DOHH2 (cell line): ENCODE measurements at regions not wholly inside any gene's neighbourhood (a gene's known extent, or its start where the extent isn't known, plus 50 kb on each side); places are given as distances from the start of the nearest gene placed in this dataset.
"Not testable (repeated sequence)": the region's sequence is repeated elsewhere in the genome, so short reads cannot be mapped to it uniquely, and the experiment has no call there.

ENCODE experiments used
- H3F3A ChIP-seq: fragments of 200-600 bp; sonication (generic), shearing (Covaris generic); 2 replicates; pipeline ENCODE4 v1.6.0; 2016; ENCODE audit warnings: antibody characterized with exemption, mild to moderate bottlenecking; ENCODE audit not compliant: control insufficient read depth, insufficient read depth
- H3K27ac ChIP-seq: fragments of 200-600 bp; sonication (generic); 2 replicates; pipeline ENCODE4 v1.5.1; 2014; ENCODE audit warnings: low read depth, mild to moderate bottlenecking, low read length, moderate library complexity
- H3K27me3 ChIP-seq: fragments of 200-600 bp; sonication (generic); 2 replicates; pipeline ENCODE4 v1.6.1; 2014; ENCODE audit warnings: mild to moderate bottlenecking, low read length, mixed read lengths; ENCODE audit not compliant: control insufficient read depth
- H3K36me3 ChIP-seq: fragments of 200-600 bp; sonication (generic); 2 replicates; pipeline ENCODE4 v1.6.1; 2014; ENCODE audit warnings: mild to moderate bottlenecking, low read length, moderate library complexity, mixed read lengths; ENCODE audit not compliant: control insufficient read depth
- H3K4me1 ChIP-seq: fragments of 200-600 bp; sonication (generic); 2 replicates; pipeline ENCODE4 v1.6.1; 2014; ENCODE audit warnings: mild to moderate bottlenecking, low read length, mixed read lengths; ENCODE audit not compliant: control insufficient read depth
- H3K4me2 ChIP-seq: fragments of 200-600 bp; sonication (generic); 2 replicates; pipeline ENCODE4 v1.6.0; 2014; ENCODE audit warnings: mild to moderate bottlenecking, low read length, moderate library complexity
- H3K4me3 ChIP-seq: fragments of 200-600 bp; sonication (generic); 2 replicates; pipeline ENCODE4 v1.5.1; 2014; ENCODE audit warnings: mild to moderate bottlenecking, low read length, mixed read lengths
- H3K79me2 ChIP-seq: fragments of 200-600 bp; sonication (generic); 2 replicates; pipeline ENCODE4 v1.6.1; 2014; ENCODE audit warnings: mild to moderate bottlenecking, low read length, mixed read lengths; ENCODE audit not compliant: control insufficient read depth
- H3K9me2 ChIP-seq: fragments of 200-600 bp; sonication (generic); replicated peaks from 2 replicates; pipeline ENCODE4 v1.6.1; 2014; ENCODE audit warnings: mild to moderate bottlenecking, low read length, mixed read lengths; ENCODE audit not compliant: control insufficient read depth
- H3K9me3 ChIP-seq: fragments of 200-600 bp; sonication (generic); 2 replicates; pipeline ENCODE4 v1.6.1; 2014; ENCODE audit warnings: antibody characterized with exemption, low read length, mixed read lengths; ENCODE audit not compliant: control insufficient read depth, insufficient read depth
- H4K20me1 ChIP-seq: fragments of 200-600 bp; sonication (generic); 2 replicates; pipeline ENCODE4 v1.6.0; 2014; ENCODE audit warnings: low read depth, mild to moderate bottlenecking, antibody characterized with exemption, low read length, moderate library complexity; ENCODE audit not compliant: control insufficient read depth, insufficient read depth
- EZH2phosphoT487 ChIP-seq: fragments of 200-600 bp; sonication (generic); IDR thresholded peaks from 2 replicates; pipeline ENCODE4 v1.6.1; 2017; ENCODE audit warnings: borderline replicate concordance, mild to moderate bottlenecking, antibody characterized with exemption, low read length, moderate library complexity, mixed read lengths
- TF ChIP-seq, protein P1 (sequence below): fragments of 200-600 bp; sonication (generic); IDR thresholded peaks from one replicate; pipeline ENCODE4 v1.5.1; 2014; ENCODE audit warnings: antibody characterized with exemption, mild to moderate bottlenecking, low read depth, low read length; ENCODE audit not compliant: poor library complexity, severe bottlenecking

DNA sequence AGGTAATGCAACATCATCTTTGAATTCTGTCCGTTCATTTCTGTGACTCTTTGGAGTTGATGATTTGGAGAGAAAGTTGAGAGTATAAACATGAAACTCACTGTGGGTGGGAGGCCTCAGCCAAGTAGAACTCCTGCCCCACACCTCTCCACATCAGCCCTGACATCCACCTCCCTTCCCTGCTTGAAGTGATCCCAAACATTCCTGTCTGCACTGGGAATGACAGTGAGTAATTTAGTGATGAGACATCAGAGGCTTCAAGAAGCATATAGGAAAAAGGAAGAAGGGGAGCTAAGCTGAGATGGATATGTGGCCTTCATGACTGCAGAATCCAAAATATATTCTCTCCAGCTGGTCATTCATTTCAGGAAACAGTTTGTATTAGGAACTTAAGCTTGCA lies 151.8 kb downstream of the SPATA18 start:
- peaks cover 17% of the 10 kb centered on the region for H3K4me1 ChIP-seq
- H3K27me3 ChIP-seq: no peaks in the 10 kb centered on the region
- H3K27ac ChIP-seq: no peak overlapping the region
- no peak for TF ChIP-seq EZH2phosphoT487
- TF ChIP-seq, protein P1, sequence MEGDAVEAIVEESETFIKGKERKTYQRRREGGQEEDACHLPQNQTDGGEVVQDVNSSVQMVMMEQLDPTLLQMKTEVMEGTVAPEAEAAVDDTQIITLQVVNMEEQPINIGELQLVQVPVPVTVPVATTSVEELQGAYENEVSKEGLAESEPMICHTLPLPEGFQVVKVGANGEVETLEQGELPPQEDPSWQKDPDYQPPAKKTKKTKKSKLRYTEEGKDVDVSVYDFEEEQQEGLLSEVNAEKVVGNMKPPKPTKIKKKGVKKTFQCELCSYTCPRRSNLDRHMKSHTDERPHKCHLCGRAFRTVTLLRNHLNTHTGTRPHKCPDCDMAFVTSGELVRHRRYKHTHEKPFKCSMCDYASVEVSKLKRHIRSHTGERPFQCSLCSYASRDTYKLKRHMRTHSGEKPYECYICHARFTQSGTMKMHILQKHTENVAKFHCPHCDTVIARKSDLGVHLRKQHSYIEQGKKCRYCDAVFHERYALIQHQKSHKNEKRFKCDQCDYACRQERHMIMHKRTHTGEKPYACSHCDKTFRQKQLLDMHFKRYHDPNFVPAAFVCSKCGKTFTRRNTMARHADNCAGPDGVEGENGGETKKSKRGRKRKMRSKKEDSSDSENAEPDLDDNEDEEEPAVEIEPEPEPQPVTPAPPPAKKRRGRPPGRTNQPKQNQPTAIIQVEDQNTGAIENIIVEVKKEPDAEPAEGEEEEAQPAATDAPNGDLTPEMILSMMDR: no peak
- H4K20me1 ChIP-seq: no peaks in the 10 kb centered on the region
- peaks cover 5% of the 10 kb centered on the region; the same call in 1 of the 2 replicates for H3K9me3 ChIP-seq
- H3K79me2 ChIP-seq: no peaks in the 10 kb centered on the region
- H3K4me3 ChIP-seq: no peak overlapping the region
- H3K4me2 ChIP-seq: 0 out of 2 replicates have a peak overlapping the region, but pooled peaks have one; percentile 33
- no peaks in the 10 kb centered on the region for H3F3A ChIP-seq
- H3K9me2 ChIP-seq: no peaks in the 10 kb centered on the region
- no peaks in the 10 kb centered on the region for H3K36me3 ChIP-seq

DNA sequence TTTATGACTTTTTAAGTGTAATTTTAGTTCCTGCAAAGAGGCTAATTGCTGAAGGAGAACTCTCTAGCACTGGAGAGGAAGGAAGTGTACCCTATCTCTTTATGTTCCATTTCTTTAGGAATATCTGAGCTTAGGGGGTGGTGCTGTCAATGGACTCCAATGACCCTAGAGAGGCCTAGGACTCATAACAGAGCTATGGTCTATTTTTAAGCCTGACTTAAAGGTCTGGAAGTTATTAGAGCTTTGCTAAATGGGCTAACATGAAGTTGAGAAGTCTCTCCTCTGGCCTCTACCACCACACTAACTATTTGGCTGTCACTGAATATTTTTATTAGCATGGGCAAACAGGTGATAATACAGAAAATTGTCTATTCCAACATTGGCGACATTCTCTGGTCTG lies 152.2 kb downstream of the SPATA18 start:
- H3K27ac ChIP-seq: no peak overlapping the region
- peaks cover 17% of the 10 kb centered on the region for H3K4me1 ChIP-seq
- H3K36me3 ChIP-seq: no peaks in the 10 kb centered on the region
- no peaks in the 10 kb centered on the region for H4K20me1 ChIP-seq
- H3K79me2 ChIP-seq: no peaks in the 10 kb centered on the region
- peaks cover 5% of the 10 kb centered on the region; the same call in 1 of the 2 replicates for H3K9me3 ChIP-seq
- no peaks in the 10 kb centered on the region for H3K9me2 ChIP-seq
- TF ChIP-seq, protein P1: no peak
- TF ChIP-seq EZH2phosphoT487: no peak
- H3K4me3 ChIP-seq: no peak overlapping the region
- no peaks in the 10 kb centered on the region for H3F3A ChIP-seq
- H3K27me3 ChIP-seq: no peaks in the 10 kb centered on the region
- H3K4me2 ChIP-seq: peak overlapping the region; percentile 33; the same call in 1 of the 2 replicates

DNA sequence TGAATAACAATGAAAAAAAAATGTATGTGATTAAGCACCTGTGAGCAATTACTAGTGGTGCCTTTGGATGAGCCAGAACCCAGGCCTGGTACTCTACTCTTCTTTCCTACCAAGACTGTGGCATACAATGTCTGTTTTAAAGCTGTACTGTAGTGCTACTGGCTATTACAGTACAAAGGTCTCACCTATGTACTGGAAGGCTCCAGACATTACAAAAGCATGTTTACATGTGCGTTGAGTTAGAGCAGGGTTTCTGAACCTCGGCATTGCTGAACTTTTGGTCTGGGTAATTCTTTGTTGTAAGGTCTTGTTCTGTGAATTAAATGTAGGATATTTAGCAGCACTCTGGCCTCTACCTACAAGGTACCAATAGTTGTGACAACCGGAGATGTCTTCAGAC lies 153.8 kb downstream of the SPATA18 start:
- Histone ChIP-seq H3K9me3 (peaks cover 5% of the 10 kb centered on the region; the same call in 1 of the 2 replicates), H3F3A (no peaks in the 10 kb centered on the region), H3K36me3 (no peaks in the 10 kb centered on the region), H3K4me1 (peaks cover 17% of the 10 kb centered on the region), H3K27me3 (no peaks in the 10 kb centered on the region), H3K79me2 (no peaks in the 10 kb centered on the region), H3K27ac (no peak overlapping the region), H3K4me3 (no peak overlapping the region), H3K9me2 (no peaks in the 10 kb centered on the region), H4K20me1 (no peaks in the 10 kb centered on the region), H3K4me2 (no peak overlapping the region)
- no peak for TF ChIP-seq EZH2phosphoT487
- TF ChIP-seq, protein P1: no peak

DNA sequence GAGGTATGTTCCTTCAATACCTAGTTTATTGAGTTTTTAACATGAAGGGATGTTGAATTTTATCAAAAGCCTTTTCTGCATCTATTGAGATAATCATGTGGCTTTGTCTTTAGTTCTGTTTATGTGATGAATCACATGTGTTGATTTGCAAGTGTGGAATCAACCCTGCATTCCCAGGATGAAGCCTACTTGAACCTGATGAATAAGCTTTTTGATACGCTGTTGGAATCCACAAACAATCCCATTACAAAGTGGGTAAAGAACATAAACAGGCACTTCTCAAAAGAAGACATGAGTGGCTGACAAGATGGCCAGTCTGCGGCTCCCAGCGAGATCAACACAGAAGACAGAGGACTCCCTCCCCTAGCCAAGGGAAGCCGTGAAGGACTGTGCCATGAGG lies 156.0 kb downstream of the SPATA18 start:
- not testable (repeated sequence) for H3F3A ChIP-seq, H3K4me2 ChIP-seq, H3K79me2 ChIP-seq, H4K20me1 ChIP-seq, H3K9me3 ChIP-seq, H3K4me3 ChIP-seq, H3K36me3 ChIP-seq, H3K27ac ChIP-seq, H3K9me2 ChIP-seq, H3K27me3 ChIP-seq
- peaks cover 17% of the 10 kb centered on the region for H3K4me1 ChIP-seq
